ENCODE measurements at regions not wholly inside any gene's neighbourhood (a gene's known extent, or its start where the extent isn't known, plus 50 kb on each side); places are given as distances from the start of the nearest gene placed in this dataset.
"Not testable (repeated sequence)": the region's sequence is repeated elsewhere in the genome, so short reads cannot be mapped to it uniquely, and the experiment has no call there.

DNA sequence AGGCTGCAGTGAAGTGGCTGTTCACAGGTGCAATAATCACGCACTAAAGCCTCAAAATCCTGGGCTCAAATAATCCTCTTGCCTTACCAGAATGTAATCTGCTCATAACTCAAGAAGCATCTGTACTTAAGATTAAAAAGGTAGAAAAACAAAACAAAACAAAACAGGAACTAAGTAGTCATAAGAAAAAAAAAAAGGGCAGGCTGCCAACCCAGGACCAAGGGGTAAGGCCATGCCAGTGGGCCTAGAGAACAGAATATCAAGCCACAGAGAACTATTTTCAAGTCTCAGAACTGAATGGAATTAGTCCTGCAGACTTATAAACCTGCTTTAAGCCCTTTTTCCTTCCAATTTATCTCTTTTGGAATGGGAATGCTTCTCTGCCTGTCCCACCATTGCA is 64.8 kb upstream of the TBC1D3K start:
- no peak for DNase-seq (ENCODE audit: low read depth)

DNA sequence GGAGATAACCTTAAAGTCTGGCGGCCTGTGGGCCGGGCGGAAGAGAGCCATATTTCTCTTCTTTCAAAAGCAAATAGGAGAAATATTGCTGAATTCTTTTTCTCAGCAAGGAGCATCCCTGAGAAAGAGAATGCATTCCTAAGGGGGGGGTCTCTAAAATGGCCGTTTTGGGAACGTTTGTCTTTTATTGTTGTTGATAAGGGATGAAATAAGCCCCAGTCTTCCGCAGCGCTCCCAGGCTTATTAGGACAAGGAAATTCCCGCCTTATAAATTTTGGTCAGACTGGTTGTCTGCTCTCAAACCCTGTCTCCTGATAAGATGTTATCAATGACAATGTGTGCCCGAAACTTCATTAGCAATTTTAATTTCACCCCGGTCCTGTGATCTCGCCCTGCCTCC is 65.8 kb upstream of the TBC1D3K start:
- DNase-seq (ENCODE audit: low read depth), result not testable (repeated sequence)

DNA sequence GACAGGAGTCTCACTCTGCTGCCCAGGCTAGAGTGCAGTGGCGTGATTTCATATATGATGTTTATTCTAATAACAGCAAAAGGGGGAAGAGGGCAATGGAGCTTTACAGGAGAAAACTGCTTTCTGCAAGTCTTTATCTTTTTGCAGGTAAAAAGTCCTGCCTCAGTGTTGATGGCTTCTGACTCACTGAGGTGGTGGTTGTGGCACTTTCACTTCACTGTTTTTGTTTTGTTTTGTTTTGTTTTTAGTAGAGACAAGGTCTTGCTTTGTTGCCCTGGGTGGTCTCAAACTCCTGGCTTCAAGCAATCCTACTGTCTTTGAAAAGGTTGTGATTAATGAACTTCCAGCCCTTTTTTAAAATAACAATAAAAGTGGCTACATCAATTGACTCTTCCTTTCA is 68.0 kb upstream of the TBC1D3K start:
- DNase-seq (ENCODE audit: low read depth), result no peak

DNA sequence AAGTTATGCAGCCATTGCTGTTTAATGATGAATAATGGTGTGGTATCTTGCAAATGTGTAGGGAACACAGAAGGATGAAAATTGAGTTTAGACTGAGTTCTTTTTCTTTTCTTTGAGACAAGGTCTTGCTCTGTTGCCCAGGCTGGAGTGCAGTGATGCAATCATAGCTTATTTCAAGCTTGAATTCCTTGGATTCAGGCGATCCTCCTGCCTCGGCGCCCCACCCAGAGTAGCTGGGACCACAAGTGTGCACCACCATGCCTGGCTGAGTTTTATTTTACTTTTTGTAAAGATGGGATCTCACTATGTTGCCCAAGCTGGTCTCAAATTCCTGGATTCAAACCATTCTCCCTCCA is 74.6 kb upstream of the TBC1D3K start:
- no peak for DNase-seq (ENCODE audit: low read depth)

DNA sequence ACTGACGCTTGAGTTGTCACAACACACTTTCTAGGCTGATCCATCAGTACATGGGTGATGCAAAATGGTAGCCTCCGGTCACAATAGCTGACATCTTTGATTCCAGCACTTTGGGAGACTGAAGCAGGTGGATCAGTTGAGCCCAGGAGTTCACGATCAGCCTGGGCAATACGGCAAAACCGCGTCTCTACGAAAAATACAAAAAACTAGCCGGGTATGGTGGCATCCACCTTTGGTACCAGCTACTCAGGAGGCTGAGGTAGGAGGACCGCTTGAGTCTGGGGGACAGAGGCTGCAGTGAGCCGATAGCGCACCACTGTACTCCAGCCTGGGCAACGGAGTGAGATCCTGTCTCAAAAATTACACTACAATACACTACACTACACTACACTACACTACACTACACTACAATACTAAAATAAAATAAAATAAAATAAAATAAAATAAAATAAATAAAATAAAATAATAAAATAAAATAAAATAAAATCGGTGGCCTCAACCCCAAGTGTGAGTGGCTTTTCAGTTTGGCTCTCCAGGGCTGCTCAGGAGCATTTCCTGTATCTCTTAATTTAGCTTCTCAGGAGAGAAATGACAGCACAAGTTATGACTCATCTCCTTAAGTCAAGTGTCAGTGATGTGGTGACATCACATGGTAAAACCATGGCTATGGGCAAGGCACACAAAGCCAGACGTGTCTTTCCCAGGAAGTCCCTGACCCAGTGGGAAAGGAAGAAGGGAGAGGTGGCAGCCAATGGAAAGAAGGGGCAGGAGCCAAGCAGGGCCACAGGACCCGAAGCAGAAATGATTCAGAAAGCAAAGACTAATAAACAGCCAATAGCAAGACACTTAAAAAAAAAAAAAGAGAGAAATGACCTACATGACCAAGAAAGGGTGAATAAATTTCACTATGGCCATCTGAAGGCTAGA is 75.3 kb upstream of the TBC1D3K start:
- DNase-seq (ENCODE audit: low read depth), result peak; percentile 94

DNA sequence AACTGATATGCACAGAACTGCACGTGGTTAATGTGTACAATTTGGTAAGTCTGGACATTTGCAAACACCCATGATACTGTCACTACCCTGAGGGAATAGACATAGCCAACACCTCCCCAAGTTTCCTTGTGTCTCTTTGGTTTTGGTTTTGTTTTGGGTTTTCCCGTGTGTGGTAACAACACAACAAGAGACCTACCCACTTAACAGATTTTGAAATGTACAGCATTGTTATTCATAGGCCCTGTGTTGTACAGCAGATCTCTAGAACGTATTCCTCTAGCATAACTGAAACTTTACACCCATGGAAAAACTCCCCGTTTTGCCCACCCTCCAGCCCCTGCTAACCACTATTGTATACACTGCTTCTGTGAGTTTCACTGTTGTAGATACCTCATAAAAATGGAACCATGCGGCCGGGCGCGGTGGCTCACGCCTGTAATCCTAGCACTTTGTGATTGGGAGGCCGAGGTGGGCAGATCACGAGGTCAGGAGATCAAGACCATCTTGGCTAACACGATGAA is 76.3 kb upstream of the TBC1D3K start:
- DNase-seq (ENCODE audit: low read depth), result no peak

DNA sequence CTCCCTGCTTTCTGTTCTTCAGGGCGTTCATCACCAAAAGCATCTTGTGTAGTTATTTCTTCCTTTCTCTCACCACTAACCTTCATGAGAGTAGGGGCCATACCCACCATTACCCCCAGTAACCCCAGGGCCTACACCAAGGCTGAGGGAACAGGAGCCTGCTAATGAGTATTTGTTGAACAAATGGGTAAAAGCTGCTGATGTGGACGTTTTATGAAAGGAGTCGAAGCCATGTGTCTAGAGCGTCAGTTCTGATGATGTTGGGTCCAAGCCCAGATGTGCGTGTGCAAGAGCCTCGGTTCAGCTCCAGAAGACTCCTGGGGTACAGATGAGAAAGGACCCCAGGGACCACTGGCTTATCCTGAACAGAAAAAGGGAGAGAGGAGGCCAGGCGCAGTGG is 77.1 kb upstream of the TBC1D3K start:
- no peak for DNase-seq (ENCODE audit: low read depth)

DNA sequence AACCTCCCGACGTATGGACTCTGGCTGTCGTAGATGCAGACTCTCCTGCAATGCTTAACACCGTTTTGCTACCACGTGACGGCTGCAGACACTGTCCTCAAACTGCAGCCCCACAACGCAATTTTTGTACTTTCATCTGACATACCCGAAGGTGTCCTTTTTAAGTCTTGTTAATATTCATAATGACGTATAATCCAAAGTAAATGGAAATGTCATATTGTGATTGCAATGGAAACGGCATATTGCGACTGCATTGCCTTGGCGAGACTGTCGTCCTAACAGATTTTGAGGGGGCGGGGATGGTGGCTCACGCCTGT is 79.3 kb upstream of the TBC1D3K start:
- DNase-seq (ENCODE audit: low read depth), result no peak

DNA sequence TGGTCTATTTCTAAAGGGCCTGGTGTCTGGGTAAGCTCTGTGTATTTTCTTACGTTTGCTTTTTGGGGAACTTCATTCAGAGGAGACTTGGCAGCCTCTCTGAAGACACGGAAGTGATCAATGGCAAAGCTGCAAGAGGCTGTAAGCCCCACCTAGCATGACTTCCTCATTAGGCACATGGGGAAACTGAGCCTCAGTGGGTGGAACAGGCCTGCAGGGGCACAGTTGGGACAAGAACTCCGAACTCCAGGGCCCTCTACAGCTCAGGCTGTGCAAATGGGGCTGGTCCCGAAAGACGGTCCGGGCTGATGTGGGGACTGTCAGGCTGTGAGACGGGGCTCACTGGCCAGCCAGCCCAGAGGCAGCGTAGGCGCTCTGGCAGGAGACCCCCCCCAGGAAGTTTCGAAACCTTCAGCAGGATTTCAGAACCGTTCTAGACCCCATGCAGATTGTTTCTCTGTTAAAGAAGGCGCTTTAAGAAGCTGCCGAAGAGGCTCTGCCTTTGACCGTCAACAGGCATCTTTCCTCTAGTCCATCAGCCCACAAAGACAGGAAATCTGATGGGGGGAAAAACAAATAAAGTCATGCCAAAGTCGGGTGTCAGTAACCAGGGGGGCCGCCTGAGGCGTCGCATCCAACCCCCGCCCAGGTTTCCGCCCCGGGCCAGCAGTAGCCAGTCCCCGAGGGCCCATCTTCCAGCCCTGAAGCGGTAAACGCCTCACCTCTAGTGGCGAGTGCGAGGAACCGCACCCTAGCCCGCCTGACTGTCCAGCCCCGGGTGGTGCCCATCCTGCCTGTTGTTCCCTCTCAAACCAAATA is 79.8 kb upstream of the TBC1D3K start:
- peak; percentile 79 for DNase-seq (ENCODE audit: low read depth)

DNA sequence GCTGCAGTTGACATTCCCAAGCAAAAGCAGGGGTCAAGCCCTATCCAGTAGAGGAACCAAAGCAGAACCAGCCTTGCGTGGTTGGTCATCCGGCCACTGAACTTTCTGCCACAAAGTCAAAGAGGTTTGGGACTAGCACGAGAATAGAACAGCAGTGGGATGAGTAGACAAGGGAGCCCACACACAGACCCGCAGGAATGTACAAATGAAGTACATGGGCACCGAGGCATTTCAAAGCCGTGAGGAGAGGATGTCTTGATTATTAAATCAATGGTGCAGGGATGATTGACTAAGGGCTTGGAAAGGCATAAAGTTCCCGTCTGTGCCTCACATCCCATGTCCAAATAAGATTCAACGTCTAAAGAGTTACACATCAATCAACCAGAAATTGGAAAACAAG is 81.8 kb upstream of the TBC1D3K start:
- DNase-seq (ENCODE audit: low read depth), result no peak

DNA sequence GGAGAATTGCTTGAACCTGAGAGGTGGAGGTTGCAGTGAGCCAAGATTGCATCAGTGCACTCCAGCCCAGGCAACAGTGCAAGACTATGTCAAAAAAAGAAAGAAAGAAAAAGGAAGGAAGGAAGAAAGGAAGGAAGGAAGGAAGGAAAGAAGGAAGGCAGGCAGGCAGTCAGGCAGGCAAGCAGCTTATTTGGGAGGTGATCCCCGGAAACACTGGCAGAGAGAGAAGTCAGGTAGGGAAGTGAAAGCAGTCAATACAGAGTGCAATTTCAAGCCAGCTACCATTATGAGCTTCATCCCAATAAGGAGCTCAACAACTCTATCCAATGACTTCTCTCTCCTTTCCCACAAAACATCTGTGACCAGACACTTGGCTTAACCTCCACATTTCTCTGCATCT is 83.0 kb upstream of the TBC1D3K start:
- no peak for DNase-seq (ENCODE audit: low read depth)

DNA sequence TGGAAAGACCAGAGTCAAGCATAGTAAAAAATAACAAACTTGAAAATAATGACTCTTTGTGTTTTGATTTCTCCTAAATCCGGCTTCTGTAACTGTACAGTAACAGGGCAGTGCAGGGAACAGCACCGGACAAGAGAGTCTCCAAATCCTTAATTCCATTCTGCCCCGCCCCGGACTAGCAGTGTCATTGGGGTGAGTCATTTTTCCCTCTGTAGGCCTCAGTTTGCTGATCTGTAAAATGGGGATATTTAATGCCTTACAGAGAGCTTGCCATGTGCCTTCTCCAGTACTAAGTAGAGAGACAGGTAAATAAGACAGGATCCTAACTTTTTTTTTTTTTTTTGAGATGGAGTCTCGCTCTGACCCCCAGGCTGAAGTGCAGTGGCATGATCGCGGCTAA is 83.6 kb upstream of the TBC1D3K start:
- DNase-seq (ENCODE audit: low read depth), result no peak

DNA sequence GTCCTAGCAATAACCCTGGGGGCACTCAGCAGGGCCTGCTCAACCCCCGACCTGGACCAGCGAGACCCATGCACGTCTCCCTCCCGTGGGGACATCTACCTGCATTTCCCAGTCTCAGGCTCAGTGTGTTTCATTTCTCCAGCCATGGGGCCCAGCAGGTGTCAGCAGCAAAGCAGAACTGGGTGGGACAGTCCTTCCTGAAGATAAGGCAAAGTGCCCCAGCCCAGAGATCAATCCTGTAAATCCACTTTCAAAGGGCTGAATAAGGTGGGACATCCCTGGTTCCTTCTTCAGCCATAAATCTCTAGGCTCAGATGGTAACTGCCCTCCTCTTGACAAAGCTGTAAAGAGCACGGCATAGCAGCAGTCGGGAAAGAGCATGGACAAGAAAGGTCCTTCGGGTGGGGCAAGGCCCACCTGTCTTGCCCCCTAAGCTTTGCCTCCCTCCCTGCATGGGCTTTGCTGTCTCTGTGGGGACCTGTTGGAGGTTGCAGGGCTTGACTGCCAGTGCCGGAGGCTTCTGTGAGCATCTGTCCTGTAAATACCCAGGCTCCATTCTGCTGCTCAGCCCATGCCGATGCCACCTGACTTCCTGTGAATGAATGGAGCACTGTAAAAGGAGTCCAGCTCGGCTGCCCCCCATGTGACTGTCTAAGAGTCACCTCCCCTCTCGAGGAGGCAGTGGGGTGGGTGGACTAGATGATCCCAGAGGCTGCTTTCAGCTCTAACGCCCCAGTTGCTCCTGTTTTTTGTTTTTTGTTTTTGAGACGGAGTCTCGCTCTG is 84.8 kb upstream of the TBC1D3K start:
- no peak for DNase-seq (ENCODE audit: low read depth)

DNA sequence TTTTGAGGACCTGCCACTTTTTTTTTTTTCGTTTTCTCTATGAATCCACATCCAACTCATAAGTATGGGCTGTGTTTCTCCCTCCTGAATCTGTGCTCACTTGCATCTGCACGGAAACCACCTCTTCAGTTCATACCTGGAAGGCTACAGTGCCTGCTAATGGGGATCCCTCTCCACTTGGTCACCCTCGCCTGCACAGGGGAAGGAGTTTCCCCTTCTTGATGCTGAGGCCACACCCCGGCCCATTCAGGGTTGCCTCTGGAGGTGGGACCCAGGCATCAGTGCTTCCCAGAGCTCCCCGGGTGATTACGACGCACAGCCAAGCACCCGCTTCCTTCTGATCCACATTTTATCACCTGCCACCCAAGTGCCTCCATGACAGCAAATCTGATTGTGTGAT is 85.9 kb upstream of the TBC1D3K start:
- DNase-seq (ENCODE audit: low read depth), result no peak

DNA sequence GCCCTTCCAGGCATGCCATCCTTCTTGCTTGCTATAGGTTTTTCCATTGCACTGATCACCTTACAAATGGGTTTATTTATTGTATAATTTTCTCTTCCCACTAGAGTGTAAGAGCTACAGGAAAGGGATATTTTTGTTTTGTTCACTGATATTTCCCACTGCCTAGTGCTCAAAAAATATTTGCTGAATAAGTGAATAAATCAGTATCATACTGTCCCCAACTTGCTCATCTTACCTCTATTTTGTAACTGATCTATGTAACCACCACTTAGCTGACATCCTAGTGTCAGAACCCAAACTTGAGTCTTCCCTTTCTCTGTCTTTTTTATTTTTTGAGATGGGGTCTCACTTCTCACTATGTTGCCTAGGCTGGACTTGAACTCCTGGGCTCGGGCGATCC is 87.6 kb upstream of the TBC1D3K start:
- DNase-seq (ENCODE audit: low read depth), result no peak

DNA sequence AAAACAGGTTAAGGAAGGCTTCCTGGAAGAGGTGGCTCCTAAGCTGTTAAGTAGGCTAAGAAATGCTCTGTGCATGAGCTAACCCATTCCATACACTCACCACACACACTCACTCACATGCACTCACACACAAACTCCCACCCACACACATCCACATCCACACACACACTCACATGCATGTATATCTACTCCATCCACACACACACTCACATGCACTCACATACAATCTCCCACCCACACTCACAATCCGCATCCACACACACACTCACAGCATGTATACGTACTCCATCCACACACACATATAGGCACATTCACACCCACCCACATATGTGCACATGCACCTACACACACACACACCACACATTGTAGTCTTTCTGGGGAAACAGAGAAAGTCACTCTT is 89.3 kb upstream of the HNF1B start:
- DNase-seq (ENCODE audit: low read depth), result no peak

DNA sequence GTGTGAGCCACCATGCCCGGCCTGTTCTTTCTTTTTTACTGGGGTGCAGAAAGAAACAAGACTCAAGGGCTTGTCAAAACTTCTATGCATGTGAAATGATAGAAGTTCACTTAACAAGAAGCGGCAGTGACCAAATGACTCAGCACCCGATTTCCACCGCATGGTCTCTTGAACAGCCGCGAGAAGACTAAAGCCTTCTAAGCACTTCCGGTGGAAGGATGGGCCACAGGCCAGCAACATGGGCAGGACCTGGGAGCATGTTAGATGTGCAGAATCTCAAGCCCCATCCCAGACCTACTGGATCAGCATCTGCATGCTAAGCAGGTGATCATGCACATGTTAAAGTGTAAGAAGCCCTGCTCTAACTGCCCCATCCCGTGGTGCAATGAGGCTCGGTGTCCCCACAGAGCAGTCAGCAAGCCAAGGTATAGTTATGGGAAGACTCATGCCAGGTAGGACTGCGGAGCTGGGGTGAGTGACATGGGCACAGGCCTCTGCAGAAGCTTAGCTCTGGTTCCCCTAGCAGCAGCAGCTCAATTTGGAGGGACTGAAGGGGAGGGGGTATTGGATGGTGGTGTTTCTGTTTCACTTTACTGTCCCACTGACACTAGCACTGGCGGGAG is 88.5 kb upstream of the HNF1B start:
- DNase-seq (ENCODE audit: low read depth), result no peak

DNA sequence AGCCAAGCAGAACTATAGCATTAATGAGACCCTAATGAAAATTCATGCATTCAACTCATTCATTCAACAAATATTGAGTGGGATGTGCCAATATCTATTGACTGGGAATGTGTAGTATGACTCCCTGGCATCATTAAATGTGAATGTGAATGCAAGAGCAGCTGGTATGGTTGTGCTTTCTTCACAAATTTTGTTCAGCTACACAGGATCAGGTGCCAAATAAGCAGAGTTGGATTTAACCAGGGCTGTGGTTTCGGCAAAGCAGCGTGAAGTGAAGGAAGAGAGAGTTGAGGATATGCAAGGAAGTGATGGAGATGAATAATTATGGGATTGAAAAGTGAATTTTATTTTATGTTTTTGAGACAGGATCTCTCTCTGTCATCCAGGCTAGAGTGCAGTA is 87.1 kb upstream of the HNF1B start:
- no peak for DNase-seq (ENCODE audit: low read depth)

DNA sequence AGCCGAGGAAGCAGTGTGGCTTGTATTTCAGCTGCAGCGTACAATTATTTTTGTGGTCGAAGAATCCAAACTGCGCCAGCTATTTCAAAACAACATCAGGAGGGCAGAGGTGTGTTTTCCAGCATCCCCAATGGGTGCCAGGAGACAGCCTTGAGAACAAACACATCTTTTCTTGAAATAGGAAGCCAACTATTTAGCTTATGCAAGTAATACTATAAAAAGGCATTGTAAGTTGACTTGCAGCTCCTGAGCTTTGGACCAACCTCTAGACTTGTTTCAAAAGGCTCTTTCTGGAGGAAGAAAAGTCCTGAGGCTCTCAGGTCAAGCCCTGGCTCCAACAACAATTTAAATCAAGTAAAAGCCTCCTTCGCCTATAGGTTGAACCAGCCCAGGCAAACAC is 86.6 kb upstream of the HNF1B start:
- DNase-seq (ENCODE audit: low read depth), result no peak

DNA sequence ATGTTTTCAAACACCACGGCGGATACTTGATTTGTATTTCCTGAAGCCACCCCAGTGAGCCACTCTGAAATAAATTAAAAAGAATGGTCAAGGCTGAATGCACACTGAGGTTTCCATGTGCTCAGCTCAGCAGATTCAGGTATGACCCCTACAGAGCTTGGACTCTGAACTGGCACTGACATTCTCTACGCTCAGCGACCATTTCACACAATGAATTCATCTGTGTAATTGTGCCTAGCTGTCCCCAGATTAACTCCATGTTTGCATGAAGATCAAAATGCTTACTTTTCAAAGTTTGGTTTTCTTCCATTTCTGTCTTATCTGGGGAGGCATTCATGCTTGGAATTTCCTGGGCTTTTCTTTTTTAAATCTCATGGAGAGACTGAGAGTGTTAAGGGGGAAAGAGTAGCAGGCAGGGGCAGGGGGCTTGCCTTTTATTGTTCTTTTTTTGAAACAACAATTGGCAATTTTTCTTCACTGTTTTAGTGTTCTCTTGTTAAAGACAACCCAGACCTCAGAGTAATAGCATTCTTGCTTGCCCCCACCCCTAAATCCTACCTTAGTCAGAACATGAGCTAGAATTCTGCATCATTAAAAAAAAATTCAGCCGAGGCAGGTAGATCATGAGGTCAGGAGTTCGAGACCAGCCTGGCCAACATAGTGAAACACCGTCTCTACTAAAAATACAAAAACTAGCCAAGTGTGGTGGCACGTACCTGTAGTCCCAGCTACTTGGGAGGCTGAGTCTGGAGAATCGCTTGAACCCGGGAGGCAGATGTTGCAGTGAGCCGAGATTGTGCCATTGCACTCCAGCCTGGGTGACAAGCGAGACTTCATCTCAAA is 85.5 kb upstream of the HNF1B start:
- no peak for DNase-seq (ENCODE audit: low read depth)

DNA sequence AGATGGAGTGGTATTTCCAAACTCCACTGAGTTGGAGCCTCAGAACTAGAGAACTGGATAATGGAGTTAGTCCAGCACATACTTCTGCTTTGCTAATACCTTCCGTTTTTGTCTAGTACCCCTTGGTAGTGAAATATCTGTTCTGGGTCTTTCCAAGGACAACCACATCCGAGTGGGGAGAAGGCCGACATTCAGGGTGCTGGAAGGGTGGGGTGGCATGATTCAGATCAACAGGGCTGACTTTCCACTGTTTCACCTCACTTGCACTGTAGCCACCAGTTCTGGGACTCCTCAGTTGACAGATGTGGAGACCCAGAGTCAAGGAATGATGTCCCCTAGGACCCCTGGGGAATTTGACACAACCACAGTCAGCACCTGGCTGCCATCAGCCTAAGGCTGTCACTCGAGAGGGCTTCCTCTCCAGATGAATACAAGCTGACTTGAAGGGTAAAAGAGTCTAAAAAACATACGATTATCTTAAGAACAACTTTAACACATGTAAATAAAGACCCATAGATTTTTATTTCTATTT is 84.8 kb upstream of the HNF1B start:
- DNase-seq (ENCODE audit: low read depth), result no peak
